Retinal pigment epithelial cell (primary cell): ENCODE measurements at regions not wholly inside any gene's neighbourhood (a gene's known extent, or its start where the extent isn't known, plus 50 kb on each side); places are given as distances from the start of the nearest gene placed in this dataset.

Experiments used
- DNase-seq: peaks from one replicate; pipeline ENCODE4 v3.0.0-alpha.2; 2010; ENCODE audit warnings: low read depth
- H3K4me3 ChIP-seq: 2 replicates; pipeline ENCODE4 v1.5.1; 2011; ENCODE audit warnings: mild to moderate bottlenecking, low read length, control low read depth, moderate library complexity
- CTCF ChIP-seq: conservative IDR thresholded peaks from 2 replicates; pipeline ENCODE4 v1.5.1; 2011; ENCODE audit warnings: low read depth, low read length, control low read depth, inconsistent platforms

DNA sequence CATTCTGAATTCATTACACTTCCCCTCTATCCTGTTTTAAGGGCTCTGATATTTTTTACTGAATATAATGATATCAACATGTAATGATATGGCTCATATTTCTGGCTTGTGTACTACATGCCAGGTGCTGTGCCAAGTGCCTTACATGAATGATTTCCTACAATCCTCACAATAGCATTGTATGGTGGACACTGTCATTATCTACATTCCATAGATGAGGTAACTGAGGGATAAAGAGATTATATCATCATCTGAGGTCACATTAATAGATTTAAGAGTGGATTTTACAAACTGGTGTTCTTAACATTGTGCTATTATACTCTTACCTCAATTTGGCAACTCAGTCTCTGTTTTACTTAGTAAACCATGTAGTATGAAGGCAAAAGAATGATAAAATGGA lies 502.0 kb downstream of the LIG4 start:
- H3K4me3 ChIP-seq, result no peak overlapping the region
- DNase-seq, result no peak
- no peak for TF ChIP-seq CTCF

- H3K4me3 ChIP-seq, result no peak overlapping the region
- no peak for DNase-seq
- no peak for TF ChIP-seq CTCF
Measured at GRCh38 chr13:107712145-107712860, 503.0 kb downstream of the LIG4 start.

- DNase-seq, result no peak
- H3K4me3 ChIP-seq, result no peak overlapping the region
- TF ChIP-seq CTCF, result no peak
Measured at GRCh38 chr13:107690181-107690580, 525.2 kb downstream of the LIG4 start.

- H3K4me3 ChIP-seq, result no peak overlapping the region
- no peak for TF ChIP-seq CTCF
- no peak for DNase-seq
Measured at GRCh38 chr13:107685876-107686275, 529.5 kb downstream of the LIG4 start.

DNA sequence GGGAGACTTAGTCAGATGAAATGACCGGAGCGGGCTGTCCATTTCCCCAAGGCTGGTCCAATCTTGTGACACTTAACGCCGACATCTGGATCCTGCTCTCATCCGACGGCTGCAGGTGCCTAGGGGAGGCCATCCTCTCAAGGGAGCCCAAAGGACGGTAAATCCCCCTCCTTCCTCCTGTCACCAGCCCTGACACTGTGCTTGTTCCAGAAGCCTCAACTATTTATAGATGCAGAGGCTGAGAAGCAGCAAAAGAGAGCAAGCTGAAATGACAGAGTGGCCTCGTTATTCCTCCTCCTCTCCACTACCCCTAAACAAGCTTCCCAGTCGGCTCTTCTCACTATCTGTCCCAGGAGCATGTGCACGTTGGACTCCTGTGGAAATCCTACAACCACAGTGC lies 533.7 kb downstream of the LIG4 start:
- H3K4me3 ChIP-seq, result no peak overlapping the region
- no peak for TF ChIP-seq CTCF
- no peak for DNase-seq

- TF ChIP-seq CTCF, result peak; percentile 14
- H3K4me3 ChIP-seq, result no peak overlapping the region
- DNase-seq, result no peak
Measured at GRCh38 chr13:107680115-107680514, 535.2 kb downstream of the LIG4 start.

- no peak for TF ChIP-seq CTCF
- no peak overlapping the region for H3K4me3 ChIP-seq
- DNase-seq, result no peak
Measured at GRCh38 chr13:107678075-107678689, 537.2 kb downstream of the LIG4 start.
